Breast epithelium (tissue), 3 donors: ENCODE measurements at regions not wholly inside any gene's neighbourhood (a gene's known extent, or its start where the extent isn't known, plus 50 kb on each side); places are given as distances from the start of the nearest gene placed in this dataset.

Source experiments
- CTCF ChIP-seq, 3 donors: fragments of 450-650 bp; IDR thresholded peaks; one replicate each; pipeline ENCODE4 v1.5.1; 2016 to 2017; ENCODE audit warnings: antibody characterized with exemption in 3 of 3, mild to moderate bottlenecking in 3 of 3, moderate library complexity in 3 of 3
- POLR2A ChIP-seq: fragments of 450-650 bp; IDR thresholded peaks from one replicate; pipeline ENCODE4 v1.6.1; 2016; ENCODE audit warnings: antibody characterized with exemption, mild to moderate bottlenecking, moderate library complexity

- TF ChIP-seq CTCF (IDR thresholded peaks at IDR 0.05) = no peak
- TF ChIP-seq POLR2A = no peak
Measured at GRCh38 chr7:26958834-26959233, 94.4 kb upstream of the SKAP2 start.
